IMR-90 (cell line): ENCODE measurements at regions not wholly inside any gene's neighbourhood (a gene's known extent, or its start where the extent isn't known, plus 50 kb on each side); places are given as distances from the start of the nearest gene placed in this dataset.

ENCODE experiments used
- ATAC-seq: fragments of 200-7000 bp; cut with Tn5 transposase; 2 replicates; pipeline ENCODE4 v1.9.1; 2020; ENCODE audit warnings: low read depth, mild to moderate bottlenecking, moderate library complexity
- BruUV-seq: library from RNA; stranded (reverse); fragments of 400-500 nt; replicated peaks from 2 replicates; lab custom pipeline; 2021; lab: Mats Ljungman, UMichigan
- CTCF ChIA-PET: fragments of 300-600 bp; formaldehyde crosslinking; extraction: SDS; loops from one replicate; lab custom pipeline; 2021; ENCODE audit warnings: antibody characterized with exemption; lab: Yijun Ruan, JAX
- POLR2A ChIA-PET: fragments of 300-600 bp; sonication (Branson Sonifier 250); formaldehyde crosslinking; loops from one replicate; lab custom pipeline; 2022; ENCODE audit warnings: antibody characterized with exemption; ENCODE audit not compliant: unreplicated experiment; lab: Charles Lee
- DNase-seq: peaks from one replicate; pipeline ENCODE4 v3.0.0; 2013
- H2AFZ ChIP-seq: replicated peaks from 2 replicates; pipeline ENCODE3; 2013; ENCODE audit warnings: low read length, mild to moderate bottlenecking; ENCODE audit not compliant: poor library complexity
- H2AK5ac ChIP-seq: 2 replicates; pipeline ENCODE4 v1.6.1; 2013; ENCODE audit warnings: low read depth, low read length, inconsistent platforms
- H2AK9ac ChIP-seq: replicated peaks from 2 replicates; pipeline ENCODE3; 2013; ENCODE audit warnings: mild to moderate bottlenecking, low read depth, low read length, moderate library complexity; ENCODE audit not compliant: poor library complexity
- H2BK120ac ChIP-seq: 2 replicates; pipeline ENCODE4 v1.6.1; 2013; ENCODE audit warnings: low read depth, low read length, inconsistent platforms
- H2BK15ac ChIP-seq: 3 replicates; pipeline ENCODE4 v1.6.1; 2013; ENCODE audit warnings: low read depth, low read length, inconsistent platforms
- H2BK20ac ChIP-seq: 2 replicates; pipeline ENCODE4 v1.6.1; 2013; ENCODE audit warnings: low read depth, mild to moderate bottlenecking, inconsistent platforms, low read length, moderate library complexity
- H2BK5ac ChIP-seq: 2 replicates; pipeline ENCODE4 v1.6.1; 2013; ENCODE audit warnings: mild to moderate bottlenecking, low read depth, low read length, inconsistent platforms; ENCODE audit not compliant: poor library complexity, severe bottlenecking
- H3K14ac ChIP-seq: replicated peaks from 2 replicates; pipeline ENCODE4 v1.6.1; 2013; ENCODE audit warnings: low read depth, low read length, inconsistent platforms
- H3K18ac ChIP-seq: 2 replicates; pipeline ENCODE4 v1.6.1; 2013; ENCODE audit warnings: low read depth, low read length, control low read depth
- H3K23ac ChIP-seq: 2 replicates; pipeline ENCODE4 v1.6.1; 2013; ENCODE audit warnings: low read depth, low read length, inconsistent platforms
- H3K27ac ChIP-seq: 2 replicates; pipeline ENCODE4 v1.5.1; 2013; ENCODE audit warnings: mild to moderate bottlenecking, control low read depth, low read length; ENCODE audit not compliant: insufficient read depth
- H3K27me3 ChIP-seq: 2 replicates; pipeline ENCODE4 v1.6.1; 2013; ENCODE audit warnings: low read length; ENCODE audit not compliant: control insufficient read depth, insufficient read depth
- H3K36me3 ChIP-seq: 2 replicates; pipeline ENCODE4 v1.6.1; 2013; ENCODE audit warnings: low read length, mixed read lengths; ENCODE audit not compliant: control insufficient read depth, insufficient read depth
- H3K4ac ChIP-seq: 2 replicates; pipeline ENCODE4 v1.6.1; 2013; ENCODE audit warnings: low read depth, low read length, inconsistent platforms
- H3K4me1 ChIP-seq: 2 replicates; pipeline ENCODE4 v1.6.1; 2013; ENCODE audit warnings: low read length, mixed read lengths; ENCODE audit not compliant: control insufficient read depth, insufficient read depth
- H3K4me2 ChIP-seq: 2 replicates; pipeline ENCODE4 v1.6.1; 2013; ENCODE audit warnings: low read depth, mild to moderate bottlenecking, control low read depth, low read length, moderate library complexity
- H3K4me3 ChIP-seq: 2 replicates; pipeline ENCODE4 v1.5.1; 2013; ENCODE audit warnings: low read depth, mild to moderate bottlenecking, control low read depth, low read length, moderate library complexity; ENCODE audit not compliant: insufficient read depth
- H3K56ac ChIP-seq: 2 replicates; pipeline ENCODE4 v1.6.1; 2013; ENCODE audit warnings: low read length, inconsistent platforms; ENCODE audit not compliant: insufficient read depth; ENCODE audit errors: extremely low read depth
- H3K79me1 ChIP-seq, 2 experiments: 2 replicates each; pipeline ENCODE4 v1.6.1; 2013; ENCODE audit warnings: low read length in 2 of 2, inconsistent platforms in 1 of 2, low read depth in 1 of 2
- H3K9ac ChIP-seq: 2 replicates; pipeline ENCODE4 v1.6.1; 2013; ENCODE audit warnings: low read depth, low read length, control low read depth
- H3K9me1 ChIP-seq: 2 replicates; pipeline ENCODE4 v1.6.1; 2013; ENCODE audit warnings: low read length, inconsistent platforms; ENCODE audit not compliant: insufficient read depth
- H3K9me3 ChIP-seq: 2 replicates; pipeline ENCODE4 v1.6.1; 2013; ENCODE audit warnings: low read length; ENCODE audit not compliant: control insufficient read depth, insufficient read depth
- H4K20me1 ChIP-seq: 2 replicates; pipeline ENCODE4 v1.6.1; 2013; ENCODE audit warnings: low read length, inconsistent platforms; ENCODE audit not compliant: insufficient read depth
- H4K5ac ChIP-seq: 2 replicates; pipeline ENCODE4 v1.6.1; 2013; ENCODE audit warnings: mild to moderate bottlenecking, low read depth, low read length, control low read depth
- H4K8ac ChIP-seq, 2 experiments: 2 replicates each; pipeline ENCODE4 v1.6.1; 2013; ENCODE audit warnings: low read depth in 2 of 2, low read length in 2 of 2, control low read depth in 1 of 2, inconsistent platforms in 1 of 2
- H4K91ac ChIP-seq: 2 replicates; pipeline ENCODE4 v1.6.1; 2013; ENCODE audit warnings: low read depth, low read length, inconsistent platforms; ENCODE audit not compliant: insufficient read depth
- CEBPB ChIP-seq: IDR thresholded peaks from 2 replicates; pipeline ENCODE4 v1.6.1; 2012; ENCODE audit warnings: low read depth, low read length, improper control_type of control experiment
- FOS ChIP-seq: fragments of 150-350 bp; IDR thresholded peaks from 2 replicates; pipeline ENCODE4 v1.6.1; 2016; ENCODE audit warnings: low read depth, low read length
- MAFK ChIP-seq: IDR thresholded peaks from 2 replicates; pipeline ENCODE4 v1.6.1; 2012; ENCODE audit warnings: low read depth, low read length, improper control_type of control experiment
- MAZ ChIP-seq: IDR thresholded peaks from 2 replicates; pipeline ENCODE4 v1.6.1; 2012; ENCODE audit warnings: low read depth, mild to moderate bottlenecking, low read length, improper control_type of control experiment, moderate library complexity, borderline replicate concordance
- NFE2L2 ChIP-seq: fragments of 150-350 bp; IDR thresholded peaks from 2 replicates; pipeline ENCODE4 v1.6.1; 2016; ENCODE audit warnings: low read depth, mild to moderate bottlenecking, low read length
- RCOR1 ChIP-seq: IDR thresholded peaks from 2 replicates; pipeline ENCODE4 v1.6.1; 2012; ENCODE audit warnings: mild to moderate bottlenecking, low read length, improper control_type of control experiment; ENCODE audit not compliant: insufficient replicate concordance
- SMC3 ChIP-seq: fragments of 150-350 bp; IDR thresholded peaks from 2 replicates; pipeline ENCODE4 v1.6.1; 2016; ENCODE audit warnings: low read depth, mild to moderate bottlenecking, antibody characterized with exemption, low read length, moderate library complexity
- whole genome bisulfite sequencing, 2 experiments: methylation state at CpG; one replicate each; pipeline versions ENCODE4 v1.1.5 to v1.1.7; 2013; ENCODE audit warnings: missing lambda C conversion rate in 2 of 2; ENCODE audit not compliant: insufficient read length in 1 of 2; ENCODE audit errors: extremely low coverage in 2 of 2; 5-methylcytosine and 5-hydroxymethylcytosine counted together
- dilution Hi-C: fragments of 300-500 bp; cut with HindIII; formaldehyde crosslinking; loops from one replicate; pipeline ENCODE4 v1.14.3; 2018; ENCODE audit warnings: low sequenced_read_pairs; ENCODE audit not compliant: unreplicated experiment
- in situ Hi-C: fragments of 300-500 bp; cut with MboI; formaldehyde crosslinking; loops from 3 replicates; pipeline ENCODE4 v1.14.3; 2019; ENCODE audit warnings: low sequenced_read_pairs, inconsistent platforms, mixed read lengths
- intact Hi-C: fragments of 100-400 bp; cut with micrococcal nuclease; formaldehyde crosslinking; loops from 2 replicates; pipeline ENCODE4 v1.10.0; 2022
- TF ChIP-seq, protein P1 (sequence below): fragments of 150-350 bp; IDR thresholded peaks from 2 replicates; pipeline ENCODE4 v1.6.1; 2016; ENCODE audit warnings: low read depth, mild to moderate bottlenecking, low read length, moderate library complexity, borderline replicate concordance
- TF ChIP-seq, protein P2 (sequence below): fragments of 150-350 bp; IDR thresholded peaks from 2 replicates; pipeline ENCODE4 v1.6.1; 2017; ENCODE audit warnings: mild to moderate bottlenecking, antibody characterized with exemption, low read length, low read depth

DNA sequence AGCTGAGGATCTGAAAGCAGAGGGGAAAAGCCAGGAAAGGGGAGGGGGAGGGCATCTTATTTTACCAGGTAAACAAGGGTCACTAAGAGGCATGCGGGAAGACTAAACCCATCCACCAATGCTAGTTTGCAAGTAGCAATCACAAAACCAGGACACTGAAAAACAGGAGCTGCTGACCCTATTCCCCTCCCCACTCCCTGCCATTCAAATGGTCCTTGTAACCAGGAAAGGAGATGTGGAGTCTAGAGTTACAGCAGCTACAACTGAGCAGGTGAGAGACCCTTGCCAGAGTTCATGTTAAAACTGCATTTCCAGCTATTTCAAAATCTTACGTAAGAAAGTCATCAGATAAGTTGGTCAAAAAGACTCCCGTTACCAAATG lies 85.3 kb upstream of the SIMC1 start:
- WGBS, 2 experiments = 100% methylated on average over 1 of the region's 3 CpGs; no CpG with 5 or more reads in 1 of the 2 experiments
- Histone ChIP-seq H2BK5ac (no peak overlapping the region), H4K8ac (no peak overlapping the region), H2BK20ac (no peak overlapping the region), H3K56ac (no peak overlapping the region), H3K9ac (no peak overlapping the region), H3K4me3 (no peak overlapping the region), H3K4me1 (peaks cover 22% of the 10 kb centered on the region), H3K18ac (no peak overlapping the region), H2AK9ac (no peak overlapping the region), H3K14ac (no peak overlapping the region), H3K9me1 (peaks cover 10% of the 10 kb centered on the region; the same call in 1 of the 2 replicates), H4K91ac (no peak overlapping the region), H2BK15ac (no peak overlapping the region), H4K5ac (no peak overlapping the region), H3K4me2 (no peak overlapping the region), H2BK120ac (no peak overlapping the region), H3K27ac (no peak overlapping the region), H3K79me1 (no peaks in the 10 kb centered on the region), H3K36me3 (no peaks in the 10 kb centered on the region), H3K23ac (no peak overlapping the region), H3K27me3 (peaks cover 2% of the 10 kb centered on the region; the same call in 1 of the 2 replicates), H3K9me3 (no peaks in the 10 kb centered on the region), H2AFZ (no peak overlapping the region), H4K20me1 (peaks cover 3% of the 10 kb centered on the region; the same call in 1 of the 2 replicates), H3K4ac (no peak overlapping the region; the same call in 1 of the 2 replicates), H2AK5ac (no peak overlapping the region; the same call in 1 of the 2 replicates)
- no peak for ATAC-seq
- intact Hi-C loops (loop anchor here (5.0 kb wide), 1 partner anchor 209 kb away; the partner anchor contains the start of gene KIAA1191), in situ Hi-C loops (no loop called here), dilution Hi-C loops (no loop called here)
- TF ChIP-seq NFE2L2 (no peak), MAFK (no peak), RCOR1 (no peak), FOS (no peak), CEBPB (no peak), MAZ (no peak), SMC3 (no peak)
- TF ChIP-seq, protein P1, sequence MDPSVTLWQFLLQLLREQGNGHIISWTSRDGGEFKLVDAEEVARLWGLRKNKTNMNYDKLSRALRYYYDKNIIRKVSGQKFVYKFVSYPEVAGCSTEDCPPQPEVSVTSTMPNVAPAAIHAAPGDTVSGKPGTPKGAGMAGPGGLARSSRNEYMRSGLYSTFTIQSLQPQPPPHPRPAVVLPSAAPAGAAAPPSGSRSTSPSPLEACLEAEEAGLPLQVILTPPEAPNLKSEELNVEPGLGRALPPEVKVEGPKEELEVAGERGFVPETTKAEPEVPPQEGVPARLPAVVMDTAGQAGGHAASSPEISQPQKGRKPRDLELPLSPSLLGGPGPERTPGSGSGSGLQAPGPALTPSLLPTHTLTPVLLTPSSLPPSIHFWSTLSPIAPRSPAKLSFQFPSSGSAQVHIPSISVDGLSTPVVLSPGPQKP = no peak
- TF ChIP-seq, protein P2, sequence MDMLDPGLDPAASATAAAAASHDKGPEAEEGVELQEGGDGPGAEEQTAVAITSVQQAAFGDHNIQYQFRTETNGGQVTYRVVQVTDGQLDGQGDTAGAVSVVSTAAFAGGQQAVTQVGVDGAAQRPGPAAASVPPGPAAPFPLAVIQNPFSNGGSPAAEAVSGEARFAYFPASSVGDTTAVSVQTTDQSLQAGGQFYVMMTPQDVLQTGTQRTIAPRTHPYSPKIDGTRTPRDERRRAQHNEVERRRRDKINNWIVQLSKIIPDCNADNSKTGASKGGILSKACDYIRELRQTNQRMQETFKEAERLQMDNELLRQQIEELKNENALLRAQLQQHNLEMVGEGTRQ = no peak
- BruUV-seq = no TSS peak
- POLR2A ChIA-PET = no interaction called here
- no peak for DNase-seq
- CTCF ChIA-PET = interaction anchor here (0.6 kb wide), 1 partner anchor 95 kb away, joined by 3 read pairs; no protein-coding TSS in a partner anchor
